Brain microvascular endothelial cell (primary cell): ENCODE measurements at regions not wholly inside any gene's neighbourhood (a gene's known extent, or its start where the extent isn't known, plus 50 kb on each side); places are given as distances from the start of the nearest gene placed in this dataset.

Experiments
- DNase-seq: peaks from one replicate; pipeline ENCODE4 v3.0.0-alpha.2; 2020
- H3K27ac ChIP-seq: fragments of 250-450 bp; sonication (Bioruptor Pico); 2 replicates; pipeline ENCODE4 v1.5.1; 2020; ENCODE audit warnings: mild to moderate bottlenecking, moderate library complexity
- H3K27me3 ChIP-seq: fragments of 250-450 bp; sonication (Bioruptor Pico); replicated peaks from 2 replicates; pipeline ENCODE4 v1.5.1; 2020; ENCODE audit warnings: mild to moderate bottlenecking
- H3K36me3 ChIP-seq: fragments of 250-450 bp; sonication (Bioruptor Pico); replicated peaks from 2 replicates; pipeline ENCODE4 v1.5.1; 2020; ENCODE audit warnings: mild to moderate bottlenecking
- H3K4me3 ChIP-seq: 2 replicates; pipeline ENCODE4 v1.5.1; 2011; ENCODE audit warnings: low read depth, mild to moderate bottlenecking, control low read depth, low read length, moderate library complexity
- CTCF ChIP-seq: IDR thresholded peaks from 2 replicates; pipeline ENCODE4 v1.5.1; 2011; ENCODE audit warnings: low read depth, mild to moderate bottlenecking, moderate library complexity, low read length, control low read depth, inconsistent platforms; ENCODE audit errors: missing control alignments
- in situ Hi-C: cut with HindIII; loops from 2 replicates; pipeline ENCODE4 v1.10.0; 2017; ENCODE audit warnings: low sequenced_read_pairs, low pct_ligation_motif_present

GRCh38 chr4:177596035-177596434 is 153.8 kb upstream of the AGA start:
- Histone ChIP-seq H3K4me3 (no peak overlapping the region), H3K36me3 (no peaks in the 10 kb centered on the region), H3K27me3 (no peaks in the 10 kb centered on the region), H3K27ac (no peak overlapping the region)
- DNase-seq: peak; percentile 79
- in situ Hi-C loops: no loop called here
- no peak for TF ChIP-seq CTCF

GRCh38 chr4:177596991-177597390 is 154.8 kb upstream of the AGA start:
- no peak for TF ChIP-seq CTCF
- in situ Hi-C loops: no loop called here
- H3K27ac ChIP-seq: no peak overlapping the region
- H3K4me3 ChIP-seq: no peak overlapping the region
- H3K27me3 ChIP-seq: no peaks in the 10 kb centered on the region
- H3K36me3 ChIP-seq: no peaks in the 10 kb centered on the region
- no peak for DNase-seq

- H3K27me3 ChIP-seq: no peaks in the 10 kb centered on the region
- in situ Hi-C loops: no loop called here
- no peak for DNase-seq
- no peak for TF ChIP-seq CTCF
- no peaks in the 10 kb centered on the region for H3K36me3 ChIP-seq
- no peak overlapping the region for H3K27ac ChIP-seq
- no peak overlapping the region for H3K4me3 ChIP-seq
Observed at GRCh38 chr4:177605252-177605651, 163.0 kb upstream of the AGA start.

DNA sequence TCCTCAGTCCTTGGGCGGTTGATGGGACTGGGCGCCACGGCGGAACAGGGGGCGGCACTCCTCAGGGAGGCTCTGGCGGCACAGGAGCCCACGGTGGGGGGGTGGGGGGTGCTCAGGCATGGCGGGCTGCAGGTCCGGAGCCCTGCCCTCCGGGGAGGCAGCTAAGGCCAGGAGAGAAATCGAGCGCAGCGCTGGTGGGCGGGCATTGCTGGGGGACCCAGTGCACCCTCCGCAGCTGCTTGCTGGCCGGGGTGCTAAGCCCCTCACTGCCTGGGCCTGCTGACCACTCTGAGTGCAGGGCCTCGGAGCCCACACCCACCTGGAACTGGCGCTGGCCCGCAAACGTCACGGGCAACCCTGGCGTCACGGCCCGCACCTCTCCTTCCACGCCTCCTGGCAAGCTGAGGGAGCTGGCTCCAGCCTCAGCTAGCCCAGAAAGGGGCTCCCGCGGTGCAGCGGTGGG is 164.9 kb upstream of the AGA start:
- Histone ChIP-seq H3K4me3 (no peak overlapping the region), H3K27ac (no peak overlapping the region), H3K27me3 (no peaks in the 10 kb centered on the region), H3K36me3 (no peaks in the 10 kb centered on the region)
- DNase-seq: no peak
- TF ChIP-seq CTCF: no peak
- in situ Hi-C loops: no loop called here

DNA sequence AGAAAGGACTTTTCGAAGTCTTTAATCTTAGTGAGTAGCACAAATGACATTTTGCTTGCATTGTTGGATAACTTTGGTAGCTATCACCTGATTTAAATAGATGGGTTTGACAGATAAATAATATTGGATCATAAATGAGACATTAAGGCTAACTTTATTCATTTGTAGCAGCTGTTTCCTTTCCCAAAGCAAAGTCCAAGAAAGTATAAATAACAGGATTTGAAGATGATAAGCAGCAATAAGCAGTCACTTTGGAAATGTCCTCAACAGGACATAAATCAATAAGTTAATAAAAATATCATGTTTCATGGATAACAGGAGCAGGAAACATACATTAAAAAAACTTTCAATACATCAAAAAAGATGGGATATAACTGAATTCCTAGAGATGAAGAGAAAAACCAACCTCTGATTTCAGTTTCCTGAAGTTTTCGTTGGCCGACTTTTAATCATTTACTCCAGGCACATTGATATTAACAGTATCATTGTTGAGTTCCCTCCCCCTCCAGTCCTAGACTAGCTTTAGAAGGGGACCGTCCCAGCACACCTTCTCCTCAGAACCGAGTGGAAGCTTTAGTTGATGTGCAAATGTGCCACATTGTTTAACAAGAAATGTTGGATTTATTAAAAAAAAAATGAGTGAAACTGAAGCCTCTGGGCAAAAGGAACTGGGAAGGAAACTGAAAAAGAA is 169.9 kb upstream of the AGA start:
- Histone ChIP-seq H3K36me3 (no peaks in the 10 kb centered on the region), H3K4me3 (no peak overlapping the region), H3K27ac (no peak overlapping the region), H3K27me3 (no peaks in the 10 kb centered on the region)
- in situ Hi-C loops: no loop called here
- no peak for TF ChIP-seq CTCF
- no peak for DNase-seq

DNA sequence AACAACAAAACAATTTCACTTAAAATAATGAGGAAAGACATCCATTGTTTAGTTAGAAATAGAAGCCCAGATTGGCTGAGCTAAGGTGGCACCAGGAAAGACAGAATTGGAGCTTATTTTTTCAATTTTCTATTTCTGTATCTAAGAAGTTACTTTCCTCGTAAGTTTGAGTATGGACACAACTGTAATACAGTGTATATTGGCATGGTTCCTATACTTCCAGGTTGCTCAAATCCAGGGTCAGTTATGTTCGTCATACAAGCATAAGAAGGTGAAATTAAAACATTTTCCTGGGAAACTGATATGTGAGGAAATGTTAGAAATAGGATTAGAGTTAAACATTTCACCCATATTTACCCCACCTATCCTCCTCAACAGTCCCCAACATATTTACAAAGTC is 170.4 kb upstream of the AGA start:
- Histone ChIP-seq H3K4me3 (no peak overlapping the region), H3K27me3 (no peaks in the 10 kb centered on the region), H3K27ac (no peak overlapping the region), H3K36me3 (no peaks in the 10 kb centered on the region)
- in situ Hi-C loops: no loop called here
- TF ChIP-seq CTCF: no peak
- DNase-seq: no peak
